H9 (cell line): ENCODE measurements at regions not wholly inside any gene's neighbourhood (a gene's known extent, or its start where the extent isn't known, plus 50 kb on each side); places are given as distances from the start of the nearest gene placed in this dataset.
A peak's percentile ranks its signal among the peaks of the same experiment; 100 is the strongest.

ENCODE experiments used
- DNase-seq: peaks from one replicate; pipeline ENCODE4 v3.0.0-alpha.2; 2017
- H2AFZ ChIP-seq: one replicate; pipeline ENCODE4 v1.6.1; 2013; ENCODE audit warnings: mild to moderate bottlenecking, low read length, control low read depth, moderate library complexity
- H2AK5ac ChIP-seq: 2 replicates; pipeline ENCODE4 v1.6.1; 2013; ENCODE audit warnings: low read length, control low read depth, mixed read lengths; ENCODE audit not compliant: insufficient read length
- H2BK120ac ChIP-seq: one replicate; pipeline ENCODE4 v1.6.1; 2013; ENCODE audit warnings: low read depth, mild to moderate bottlenecking, low read length, control low read depth, inconsistent platforms; ENCODE audit not compliant: poor library complexity, severe bottlenecking
- H2BK12ac ChIP-seq: 2 replicates; pipeline ENCODE4 v1.6.1; 2013; ENCODE audit warnings: low read length, control low read depth, mixed read lengths, low read depth; ENCODE audit not compliant: insufficient read length
- H2BK15ac ChIP-seq: 2 replicates; pipeline ENCODE4 v1.6.1; 2013; ENCODE audit warnings: low read depth, low read length, control low read depth
- H2BK20ac ChIP-seq: one replicate; pipeline ENCODE4 v1.6.1; 2013; ENCODE audit warnings: low read depth, mild to moderate bottlenecking, low read length, control low read depth, inconsistent platforms; ENCODE audit not compliant: poor library complexity, severe bottlenecking
- H2BK5ac ChIP-seq: 2 replicates; pipeline ENCODE4 v1.6.1; 2013; ENCODE audit warnings: low read length, control low read depth, mixed read lengths; ENCODE audit not compliant: insufficient read length
- H3K14ac ChIP-seq: 2 replicates; pipeline ENCODE4 v1.6.1; 2013; ENCODE audit warnings: low read length, control low read depth; ENCODE audit not compliant: insufficient read depth
- H3K18ac ChIP-seq: 2 replicates; pipeline ENCODE4 v1.6.1; 2013; ENCODE audit warnings: low read depth, mild to moderate bottlenecking, mixed read lengths, low read length, control low read depth; ENCODE audit not compliant: insufficient read length
- H3K23ac ChIP-seq: 2 replicates; pipeline ENCODE4 v1.6.1; 2013; ENCODE audit warnings: low read length, control low read depth, mixed read lengths, low read depth; ENCODE audit not compliant: insufficient read length
- H3K23me2 ChIP-seq: 2 replicates; pipeline ENCODE4 v1.6.1; 2013; ENCODE audit warnings: low read depth, mild to moderate bottlenecking, mixed read lengths, low read length, control low read depth; ENCODE audit not compliant: insufficient read length, poor library complexity, severe bottlenecking
- H3K27ac ChIP-seq: 2 replicates; pipeline ENCODE4 v1.5.1; 2013; ENCODE audit warnings: low read length, control low read depth, mixed read lengths, low read depth; ENCODE audit not compliant: insufficient read length
- H3K27me3 ChIP-seq: 2 replicates; pipeline ENCODE4 v1.6.1; 2013; ENCODE audit warnings: low read length, control low read depth, inconsistent platforms; ENCODE audit not compliant: insufficient read depth
- H3K4ac ChIP-seq: 2 replicates; pipeline ENCODE4 v1.6.1; 2013; ENCODE audit warnings: low read depth, mild to moderate bottlenecking, control low read depth, inconsistent platforms, low read length, moderate library complexity
- H3K4me1 ChIP-seq: 2 replicates; pipeline ENCODE4 v1.6.1; 2013; ENCODE audit warnings: low read length, control low read depth, inconsistent platforms; ENCODE audit not compliant: insufficient read depth
- H3K4me2 ChIP-seq: 2 replicates; pipeline ENCODE4 v1.6.1; 2013; ENCODE audit warnings: low read length, control low read depth, mixed read lengths; ENCODE audit not compliant: insufficient read length, insufficient read depth
- H3K56ac ChIP-seq: 2 replicates; pipeline ENCODE4 v1.6.1; 2013; ENCODE audit warnings: low read depth, mild to moderate bottlenecking, mixed read lengths, low read length, control low read depth; ENCODE audit not compliant: insufficient read length
- H3K79me1 ChIP-seq: 2 replicates; pipeline ENCODE4 v1.6.1; 2013; ENCODE audit warnings: low read depth, mild to moderate bottlenecking, moderate library complexity, low read length, control low read depth, inconsistent platforms; ENCODE audit not compliant: insufficient read depth, poor library complexity, severe bottlenecking
- H3K79me2 ChIP-seq: 2 replicates; pipeline ENCODE4 v1.6.1; 2013; ENCODE audit warnings: low read length, control low read depth, inconsistent platforms; ENCODE audit not compliant: insufficient read depth
- H3K9ac ChIP-seq: 2 replicates; pipeline ENCODE4 v1.6.1; 2013; ENCODE audit warnings: low read length, control low read depth, mixed read lengths; ENCODE audit not compliant: insufficient read length; ENCODE audit errors: extremely low read depth
- H3K9me3 ChIP-seq: one replicate; pipeline ENCODE4 v1.6.1; 2013; ENCODE audit warnings: low read depth, low read length, inconsistent platforms; ENCODE audit not compliant: control insufficient read depth
- H3T11ph ChIP-seq: one replicate; pipeline ENCODE4 v1.6.1; 2013; ENCODE audit warnings: mild to moderate bottlenecking, low read length, control low read depth, inconsistent platforms
- H4K20me1 ChIP-seq: one replicate; pipeline ENCODE4 v1.6.1; 2013; ENCODE audit not compliant: control insufficient read depth, insufficient read length, insufficient read depth
- H4K5ac ChIP-seq: 2 replicates; pipeline ENCODE4 v1.6.1; 2013; ENCODE audit warnings: low read depth, mild to moderate bottlenecking, mixed read lengths, low read length, control low read depth; ENCODE audit not compliant: insufficient read length
- H4K8ac ChIP-seq: replicated peaks from 2 replicates; pipeline ENCODE4 v1.6.1; 2013; ENCODE audit warnings: low read length, control low read depth, mixed read lengths, low read depth; ENCODE audit not compliant: insufficient read length
- H4K91ac ChIP-seq: 2 replicates; pipeline ENCODE4 v1.6.1; 2013; ENCODE audit warnings: low read depth, mild to moderate bottlenecking, moderate library complexity, mixed read lengths, low read length, control low read depth; ENCODE audit not compliant: insufficient read length
- H3K27ac Mint-ChIP-seq, 3 experiments: 2 replicates in 2 of 3; 3 replicates in 1 of 3; pipeline ENCODE4 v1.8.0; 2020 to 2021; ENCODE audit warnings: mixed read lengths in 3 of 3, mild to moderate bottlenecking in 1 of 3, moderate library complexity in 1 of 3
- H3K27me3 Mint-ChIP-seq: 2 replicates; pipeline ENCODE4 v1.8.0; 2021; ENCODE audit warnings: low read depth, mild to moderate bottlenecking, moderate library complexity, mixed read lengths
- H3K36me3 Mint-ChIP-seq, 3 experiments: 2 replicates in 2 of 3; 3 replicates in 1 of 3; pipeline ENCODE4 v1.8.0; 2020 to 2021; ENCODE audit warnings: low read depth in 3 of 3, mixed read lengths in 3 of 3; ENCODE audit not compliant: insufficient read depth in 1 of 3
- H3K4me1 Mint-ChIP-seq, 2 experiments: 2 replicates each; pipeline ENCODE4 v1.8.0; 2020; ENCODE audit warnings: mixed read lengths in 2 of 2
- H3K4me3 Mint-ChIP-seq, 2 experiments: 2 replicates in 1 of 2; 3 replicates in 1 of 2; pipeline ENCODE4 v1.8.0; 2020 to 2021; ENCODE audit warnings: mild to moderate bottlenecking in 2 of 2, mixed read lengths in 2 of 2, moderate library complexity in 1 of 2
- H3K9me3 Mint-ChIP-seq, 2 experiments: 2 replicates in 1 of 2; 3 replicates in 1 of 2; pipeline ENCODE4 v1.8.0; 2020; ENCODE audit warnings: mild to moderate bottlenecking in 2 of 2, mixed read lengths in 2 of 2, moderate library complexity in 1 of 2
- WGBS: extraction: QIAGEN DNeasy Blood & Tissue Kit; methylation state at CpG from one replicate; pipeline ENCODE4 v1.1.7; 2013; ENCODE audit warnings: missing lambda C conversion rate, low lambda C conversion rate, mixed read lengths; ENCODE audit not compliant: insufficient read length; ENCODE audit errors: extremely low coverage; 5-methylcytosine and 5-hydroxymethylcytosine counted together
- TF ChIP-seq, protein P1 (sequence below): fragments of 200-600 bp; sonication (generic); conservative IDR thresholded peaks from 3 replicates; pipeline ENCODE4 v1.8.0; 2021; ENCODE audit warnings: antibody characterized with exemption, mild to moderate bottlenecking

- WGBS = no CpG with 5 or more reads among the region's 1 CpG
- DNase-seq = peak; percentile 40
Measured at GRCh38 chr4:66766557-66766956, 778.7 kb downstream of the CENPC start.

More at GRCh38 chr4:66766557-66766956, 778.7 kb downstream of the CENPC start:
- Histone ChIP-seq H4K20me1 (no peaks in the 10 kb centered on the region), H2BK12ac (no peak overlapping the region), H3K56ac (no peak overlapping the region), H3K79me1 (no peaks in the 10 kb centered on the region), H2BK15ac (no peak overlapping the region), H2AK5ac (no peak overlapping the region), H3K27ac (no peak overlapping the region), H3K9me3 (no peaks in the 10 kb centered on the region), H4K5ac (no peak overlapping the region), H3K4me1 (no peaks in the 10 kb centered on the region), H3K27me3 (no peaks in the 10 kb centered on the region), H2BK5ac (no peak overlapping the region), H3K18ac (no peak overlapping the region), H3K79me2 (no peaks in the 10 kb centered on the region), H3K4me2 (no peak overlapping the region), H3K14ac (no peak overlapping the region), H3K9ac (no peak overlapping the region), H4K91ac (no peak overlapping the region), H2BK120ac (no peak overlapping the region), H3T11ph (no peak overlapping the region), H3K23ac (no peak overlapping the region), H4K8ac (no peak overlapping the region), H2BK20ac (no peak overlapping the region), H3K4ac (no peak overlapping the region), H3K23me2 (no peaks in the 10 kb centered on the region), H2AFZ (no peak overlapping the region)
- peaks cover 0 to 6% of the 10 kb centered on the region in 2 experiments; a peak in 2 of 5 replicates for H3K9me3 Mint-ChIP-seq
- H3K4me1 Mint-ChIP-seq = peaks cover 17 to 21% of the 10 kb centered on the region in 2 experiments
- H3K4me3 Mint-ChIP-seq = no peak overlapping the region
- TF ChIP-seq, protein P1, sequence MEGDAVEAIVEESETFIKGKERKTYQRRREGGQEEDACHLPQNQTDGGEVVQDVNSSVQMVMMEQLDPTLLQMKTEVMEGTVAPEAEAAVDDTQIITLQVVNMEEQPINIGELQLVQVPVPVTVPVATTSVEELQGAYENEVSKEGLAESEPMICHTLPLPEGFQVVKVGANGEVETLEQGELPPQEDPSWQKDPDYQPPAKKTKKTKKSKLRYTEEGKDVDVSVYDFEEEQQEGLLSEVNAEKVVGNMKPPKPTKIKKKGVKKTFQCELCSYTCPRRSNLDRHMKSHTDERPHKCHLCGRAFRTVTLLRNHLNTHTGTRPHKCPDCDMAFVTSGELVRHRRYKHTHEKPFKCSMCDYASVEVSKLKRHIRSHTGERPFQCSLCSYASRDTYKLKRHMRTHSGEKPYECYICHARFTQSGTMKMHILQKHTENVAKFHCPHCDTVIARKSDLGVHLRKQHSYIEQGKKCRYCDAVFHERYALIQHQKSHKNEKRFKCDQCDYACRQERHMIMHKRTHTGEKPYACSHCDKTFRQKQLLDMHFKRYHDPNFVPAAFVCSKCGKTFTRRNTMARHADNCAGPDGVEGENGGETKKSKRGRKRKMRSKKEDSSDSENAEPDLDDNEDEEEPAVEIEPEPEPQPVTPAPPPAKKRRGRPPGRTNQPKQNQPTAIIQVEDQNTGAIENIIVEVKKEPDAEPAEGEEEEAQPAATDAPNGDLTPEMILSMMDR = no peak
- H3K36me3 Mint-ChIP-seq = peaks cover 0 to 8% (median 5%) of the 10 kb centered on the region in 3 experiments; a peak in 5 of 7 replicates
- H3K27me3 Mint-ChIP-seq = no peaks in the 10 kb centered on the region
- H3K27ac Mint-ChIP-seq = peak overlapping the region in 1 of 3 experiments; percentile 82; a peak in 1 of 7 replicates
